ENCODE measurements at regions not wholly inside any gene's neighbourhood (a gene's known extent, or its start where the extent isn't known, plus 50 kb on each side); places are given as distances from the start of the nearest gene placed in this dataset.

DNA sequence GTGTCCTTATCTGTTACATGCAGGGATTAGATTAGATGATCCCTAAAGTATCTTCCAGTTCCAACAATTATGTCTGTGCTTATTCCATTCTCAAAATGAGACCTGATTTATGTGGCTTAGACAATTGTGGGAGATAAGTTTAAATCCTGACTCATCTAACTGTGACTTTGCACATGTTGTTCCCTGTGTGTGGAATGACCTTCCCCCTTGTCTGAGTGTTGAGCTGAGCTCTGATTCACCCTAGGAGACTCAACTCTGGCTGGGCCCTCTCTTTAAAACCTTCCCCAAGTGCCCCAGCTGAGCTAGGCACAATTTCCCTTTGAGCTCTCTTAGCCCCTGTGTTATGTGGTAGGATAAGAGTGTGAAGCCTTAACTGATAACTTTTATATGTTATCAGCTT is 118.9 kb upstream of the ELL2 start:
- H3K27me3 ChIP-seq (ENCODE audit: insufficient read depth, low read length), result no peaks in the 10 kb centered on the region
- peaks cover 0 to 39% of the 10 kb centered on the region in 2 experiments; a peak in 2 of 4 replicates for H3K4me1 ChIP-seq (ENCODE audit: control insufficient read depth in 1 of 2, insufficient read depth in 2 of 2, low read length in 2 of 2)
- peak overlapping the region; percentile 35 for H3K4me2 ChIP-seq (ENCODE audit: low read length)
- H3K4me3 ChIP-seq (replicated peaks in 1 of 2; ENCODE audit: low read depth in 1 of 2, low read length in 2 of 2), result no peak overlapping the region
- DNase-seq (ENCODE audit: low read depth, low spot score) (no peak), ATAC-seq (peak; percentile 45; the same call in 1 of the 2 replicates)
- no peak overlapping the region for H3K27ac ChIP-seq (ENCODE audit: low read depth, low read length)
- peak overlapping the region; percentile 7 for H2AFZ ChIP-seq (ENCODE audit: low read depth, low read length, poor library complexity, severe bottlenecking)
- TF ChIP-seq CBX3 (IDR thresholded peaks at IDR 0.05; ENCODE audit: low read depth), result peak; percentile 57; the same call in 1 of the 2 replicates
- peak; percentile 43 for TF ChIP-seq JUND (IDR thresholded peaks at IDR 0.05)
- TF ChIP-seq, protein P1, sequence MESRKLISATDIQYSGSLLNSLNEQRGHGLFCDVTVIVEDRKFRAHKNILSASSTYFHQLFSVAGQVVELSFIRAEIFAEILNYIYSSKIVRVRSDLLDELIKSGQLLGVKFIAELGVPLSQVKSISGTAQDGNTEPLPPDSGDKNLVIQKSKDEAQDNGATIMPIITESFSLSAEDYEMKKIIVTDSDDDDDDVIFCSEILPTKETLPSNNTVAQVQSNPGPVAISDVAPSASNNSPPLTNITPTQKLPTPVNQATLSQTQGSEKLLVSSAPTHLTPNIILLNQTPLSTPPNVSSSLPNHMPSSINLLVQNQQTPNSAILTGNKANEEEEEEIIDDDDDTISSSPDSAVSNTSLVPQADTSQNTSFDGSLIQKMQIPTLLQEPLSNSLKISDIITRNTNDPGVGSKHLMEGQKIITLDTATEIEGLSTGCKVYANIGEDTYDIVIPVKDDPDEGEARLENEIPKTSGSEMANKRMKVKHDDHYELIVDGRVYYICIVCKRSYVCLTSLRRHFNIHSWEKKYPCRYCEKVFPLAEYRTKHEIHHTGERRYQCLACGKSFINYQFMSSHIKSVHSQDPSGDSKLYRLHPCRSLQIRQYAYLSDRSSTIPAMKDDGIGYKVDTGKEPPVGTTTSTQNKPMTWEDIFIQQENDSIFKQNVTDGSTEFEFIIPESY (IDR thresholded peaks at IDR 0.05; ENCODE audit: extremely low read depth, insufficient replicate concordance, low read length), result no peak
- no peak for TF ChIP-seq EZH2phosphoT487 (IDR thresholded peaks at IDR 0.05; ENCODE audit: borderline replicate concordance)
- TF ChIP-seq FOSL1 (IDR thresholded peaks at IDR 0.05; ENCODE audit: low read depth), result peak; percentile 51
- peak; percentile 38 for TF ChIP-seq SP1 (IDR thresholded peaks at IDR 0.05; ENCODE audit: low read depth)
- TF ChIP-seq, protein P2, sequence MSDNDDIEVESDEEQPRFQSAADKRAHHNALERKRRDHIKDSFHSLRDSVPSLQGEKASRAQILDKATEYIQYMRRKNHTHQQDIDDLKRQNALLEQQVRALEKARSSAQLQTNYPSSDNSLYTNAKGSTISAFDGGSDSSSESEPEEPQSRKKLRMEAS (IDR thresholded peaks at IDR 0.05), result peak; percentile 41; the same call in 1 of the 2 replicates
- no peak for TF ChIP-seq POLR2A (IDR thresholded peaks at IDR 0.05; ENCODE audit: borderline replicate concordance, extremely low read depth, insufficient read depth, insufficient read length)
- no peak for TF ChIP-seq RAD21 (IDR thresholded peaks at IDR 0.05; ENCODE audit: low read depth)
- no peak for TF ChIP-seq CEBPB (IDR thresholded peaks at IDR 0.05; ENCODE audit: low read depth)
- no peaks in the 10 kb centered on the region for H3K36me3 ChIP-seq (ENCODE audit: control insufficient read depth in 1 of 2, insufficient read depth in 2 of 2, low read length in 2 of 2)
- CTCF ChIA-PET, result no interaction called here
- no peaks in the 10 kb centered on the region for H4K20me1 ChIP-seq (ENCODE audit: insufficient read depth)
- no peaks in the 10 kb centered on the region for H3K9me2 ChIP-seq (ENCODE audit: insufficient read depth)
- intact Hi-C loops (cut with micrococcal nuclease), result no loop called here
- no peaks in the 10 kb centered on the region for H3K79me2 ChIP-seq (ENCODE audit: insufficient read depth, low read length)
- H3K9ac ChIP-seq (ENCODE audit: low read length), result no peak overlapping the region
- no TSS peak for BruUV-seq (replicated peaks)
- RAD21 ChIA-PET (ENCODE audit: low non-redundant PET in 1 of 2, low total read pairs in 2 of 2, uncharacterized antibody in 2 of 2, unreplicated experiment in 2 of 2), result no interaction called here
- POLR2A ChIA-PET, result interaction anchor here (2.8 to 4.0 kb wide), 3 partner anchors 10 to 15 kb away, joined by 11 to 26 read pairs (median 11); no protein-coding TSS in a partner anchor
- H3K9me3 ChIP-seq (ENCODE audit: control insufficient read depth in 1 of 2, insufficient read depth in 1 of 2, low read depth in 1 of 2, low read length in 2 of 2), result no peaks in the 10 kb centered on the region

Measured in HCT116 (cell line).